ENCODE measurements at regions not wholly inside any gene's neighbourhood (a gene's known extent, or its start where the extent isn't known, plus 50 kb on each side); places are given as distances from the start of the nearest gene placed in this dataset.

GRCh38 chr3:5401002-5401401 lies 213.5 kb downstream of the EDEM1 start:
- TF ChIP-seq CTCF (IDR thresholded peaks at IDR 0.05; ENCODE audit: insufficient read depth, low read depth, low read length) (no peak), EZH2 (IDR thresholded peaks at IDR 0.05; ENCODE audit: insufficient read depth, low read length) (no peak)
